ENCODE measurements at regions not wholly inside any gene's neighbourhood (a gene's known extent, or its start where the extent isn't known, plus 50 kb on each side); places are given as distances from the start of the nearest gene placed in this dataset.

- no peak overlapping the region for H3K4me3 ChIP-seq (ENCODE audit: low read depth, low read length)
- no peak for TF ChIP-seq CTCF (IDR thresholded peaks at IDR 0.05; ENCODE audit: borderline replicate concordance, insufficient read depth, low read depth, low read length)
These were observed 222.9 kb downstream of the PTEN start for GRCh38 chr10:88086187-88086960.

GRCh38 chr10:88088441-88089340 lies 225.3 kb downstream of the PTEN start:
- no peak overlapping the region for H3K4me3 ChIP-seq (ENCODE audit: low read depth, low read length)
- no peak for TF ChIP-seq CTCF (IDR thresholded peaks at IDR 0.05; ENCODE audit: borderline replicate concordance, insufficient read depth, low read depth, low read length)

- no peak overlapping the region for H3K4me3 ChIP-seq (ENCODE audit: low read depth, low read length)
- no peak for TF ChIP-seq CTCF (IDR thresholded peaks at IDR 0.05; ENCODE audit: borderline replicate concordance, insufficient read depth, low read depth, low read length)
These were observed 226.1 kb downstream of the PTEN start for GRCh38 chr10:88089498-88089897.

GRCh38 chr10:88090568-88091214 lies 227.3 kb downstream of the PTEN start:
- H3K4me3 ChIP-seq (ENCODE audit: low read depth, low read length), result no peak overlapping the region
- no peak for TF ChIP-seq CTCF (IDR thresholded peaks at IDR 0.05; ENCODE audit: borderline replicate concordance, insufficient read depth, low read depth, low read length)

- H3K4me3 ChIP-seq (ENCODE audit: low read depth, low read length), result no peak overlapping the region
- no peak for TF ChIP-seq CTCF (IDR thresholded peaks at IDR 0.05; ENCODE audit: borderline replicate concordance, insufficient read depth, low read depth, low read length)
These were observed 228.2 kb downstream of the PTEN start for GRCh38 chr10:88091490-88092061.

GRCh38 chr10:88092265-88092664 lies 228.8 kb downstream of the PTEN start:
- no peak for TF ChIP-seq CTCF (IDR thresholded peaks at IDR 0.05; ENCODE audit: borderline replicate concordance, insufficient read depth, low read depth, low read length)
- H3K4me3 ChIP-seq (ENCODE audit: low read depth, low read length), result no peak overlapping the region
